ENCODE measurements at regions not wholly inside any gene's neighbourhood (a gene's known extent, or its start where the extent isn't known, plus 50 kb on each side); places are given as distances from the start of the nearest gene placed in this dataset.

DNA sequence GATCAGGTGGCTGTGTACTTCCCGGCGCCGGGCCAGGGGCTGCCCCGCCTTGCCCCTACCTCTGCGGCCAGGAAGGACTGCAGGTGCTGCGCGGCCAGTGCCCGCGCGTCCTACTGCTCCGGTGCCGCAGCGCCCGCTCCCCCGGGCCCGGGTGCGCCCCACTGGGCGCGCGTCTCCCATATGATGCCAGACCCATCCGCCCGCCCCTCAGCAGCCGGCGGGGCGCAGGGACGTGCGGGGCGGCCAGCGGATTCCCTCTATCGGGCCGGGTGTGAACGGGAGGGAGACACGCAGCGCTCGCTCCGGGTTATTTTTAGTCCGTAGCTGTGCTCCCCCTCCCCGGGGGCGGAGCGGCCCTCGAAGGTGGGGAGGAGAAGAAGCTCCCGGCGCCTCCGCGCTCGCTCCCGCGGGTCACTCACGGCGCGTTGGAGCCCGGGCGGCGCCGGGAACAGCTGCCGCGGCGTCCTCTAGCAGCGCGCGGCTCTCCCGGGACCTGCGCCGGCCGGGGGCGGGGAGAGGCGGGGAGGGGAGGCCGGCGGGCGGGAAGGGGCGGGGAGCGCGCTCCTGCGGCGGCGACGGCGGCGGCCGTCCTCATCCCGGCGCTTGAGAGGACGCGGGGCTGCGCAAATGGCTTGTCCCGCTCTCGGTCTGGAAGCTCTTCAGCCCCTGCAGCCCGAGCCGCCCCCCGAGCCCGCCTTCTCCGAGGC lies 103.6 kb downstream of the UCHL1 start:
- TF ChIP-seq, protein P1, sequence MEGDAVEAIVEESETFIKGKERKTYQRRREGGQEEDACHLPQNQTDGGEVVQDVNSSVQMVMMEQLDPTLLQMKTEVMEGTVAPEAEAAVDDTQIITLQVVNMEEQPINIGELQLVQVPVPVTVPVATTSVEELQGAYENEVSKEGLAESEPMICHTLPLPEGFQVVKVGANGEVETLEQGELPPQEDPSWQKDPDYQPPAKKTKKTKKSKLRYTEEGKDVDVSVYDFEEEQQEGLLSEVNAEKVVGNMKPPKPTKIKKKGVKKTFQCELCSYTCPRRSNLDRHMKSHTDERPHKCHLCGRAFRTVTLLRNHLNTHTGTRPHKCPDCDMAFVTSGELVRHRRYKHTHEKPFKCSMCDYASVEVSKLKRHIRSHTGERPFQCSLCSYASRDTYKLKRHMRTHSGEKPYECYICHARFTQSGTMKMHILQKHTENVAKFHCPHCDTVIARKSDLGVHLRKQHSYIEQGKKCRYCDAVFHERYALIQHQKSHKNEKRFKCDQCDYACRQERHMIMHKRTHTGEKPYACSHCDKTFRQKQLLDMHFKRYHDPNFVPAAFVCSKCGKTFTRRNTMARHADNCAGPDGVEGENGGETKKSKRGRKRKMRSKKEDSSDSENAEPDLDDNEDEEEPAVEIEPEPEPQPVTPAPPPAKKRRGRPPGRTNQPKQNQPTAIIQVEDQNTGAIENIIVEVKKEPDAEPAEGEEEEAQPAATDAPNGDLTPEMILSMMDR (IDR thresholded peaks at IDR 0.05), result no peak
- TF ChIP-seq POLR2A (IDR thresholded peaks at IDR 0.05), result peak in 1 of 2 donors; percentile 52

Data from heart left ventricle (tissue), 13 donors.